Fibroblast of lung (primary cell): ENCODE measurements at regions not wholly inside any gene's neighbourhood (a gene's known extent, or its start where the extent isn't known, plus 50 kb on each side); places are given as distances from the start of the nearest gene placed in this dataset.

Experiments used
- EZH2 ChIP-seq: IDR thresholded peaks from 2 replicates; pipeline ENCODE4 v1.5.1; 2012; ENCODE audit warnings: low read length, control low read depth, mild to moderate bottlenecking; ENCODE audit errors: missing control alignments
- TF ChIP-seq, protein P1 (sequence below), 2 donors: IDR thresholded peaks in 1 of 2; conservative IDR thresholded peaks in 1 of 2; 1 replicate in 1 of 2; 2 replicates in 1 of 2; pipeline ENCODE4 v1.5.1; 2011 to 2012; ENCODE audit warnings: low read length in 2 of 2, control low read depth in 1 of 2, inconsistent platforms in 1 of 2, low read depth in 1 of 2, mild to moderate bottlenecking in 1 of 2

DNA sequence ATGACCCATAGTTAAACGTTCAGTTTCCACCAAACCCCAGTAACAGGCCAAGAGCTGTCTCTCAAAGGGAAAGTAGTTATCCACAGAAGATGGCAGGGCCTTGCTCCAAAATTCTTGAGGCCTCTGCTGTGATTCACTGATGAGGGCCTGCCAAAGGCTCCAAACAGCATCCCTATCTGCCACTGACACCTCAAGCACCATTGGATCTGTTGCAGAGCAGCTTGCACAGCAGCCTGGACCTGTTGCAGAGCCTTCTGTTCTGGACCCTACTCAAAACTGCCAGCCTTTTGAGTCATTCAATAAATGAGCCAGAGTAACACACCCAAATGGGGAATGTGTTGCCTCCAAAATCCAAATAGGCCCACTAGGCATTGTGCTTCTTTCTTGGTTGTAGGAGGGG, 741.5 kb upstream of the RGMB start:
- TF ChIP-seq, protein P1, sequence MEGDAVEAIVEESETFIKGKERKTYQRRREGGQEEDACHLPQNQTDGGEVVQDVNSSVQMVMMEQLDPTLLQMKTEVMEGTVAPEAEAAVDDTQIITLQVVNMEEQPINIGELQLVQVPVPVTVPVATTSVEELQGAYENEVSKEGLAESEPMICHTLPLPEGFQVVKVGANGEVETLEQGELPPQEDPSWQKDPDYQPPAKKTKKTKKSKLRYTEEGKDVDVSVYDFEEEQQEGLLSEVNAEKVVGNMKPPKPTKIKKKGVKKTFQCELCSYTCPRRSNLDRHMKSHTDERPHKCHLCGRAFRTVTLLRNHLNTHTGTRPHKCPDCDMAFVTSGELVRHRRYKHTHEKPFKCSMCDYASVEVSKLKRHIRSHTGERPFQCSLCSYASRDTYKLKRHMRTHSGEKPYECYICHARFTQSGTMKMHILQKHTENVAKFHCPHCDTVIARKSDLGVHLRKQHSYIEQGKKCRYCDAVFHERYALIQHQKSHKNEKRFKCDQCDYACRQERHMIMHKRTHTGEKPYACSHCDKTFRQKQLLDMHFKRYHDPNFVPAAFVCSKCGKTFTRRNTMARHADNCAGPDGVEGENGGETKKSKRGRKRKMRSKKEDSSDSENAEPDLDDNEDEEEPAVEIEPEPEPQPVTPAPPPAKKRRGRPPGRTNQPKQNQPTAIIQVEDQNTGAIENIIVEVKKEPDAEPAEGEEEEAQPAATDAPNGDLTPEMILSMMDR (conservative IDR thresholded peaks at IDR 0.05 in 1 of 2, IDR thresholded peaks at IDR 0.05 in 1 of 2; ENCODE audit: low read depth in 1 of 2, low read length in 2 of 2): no peak
- TF ChIP-seq EZH2: no peak
